Mucosa of rectum (tissue), 2 donors: ENCODE measurements at regions not wholly inside any gene's neighbourhood (a gene's known extent, or its start where the extent isn't known, plus 50 kb on each side); places are given as distances from the start of the nearest gene placed in this dataset.

ENCODE experiments used
- H3K27ac ChIP-seq, 2 donors: one replicate each; pipeline ENCODE4 v1.7.0; 2013; ENCODE audit warnings: inconsistent platforms in 2 of 2, low read depth in 2 of 2, low read length in 2 of 2
- H3K27me3 ChIP-seq, 2 donors: one replicate each; pipeline ENCODE4 v1.7.0; 2013; ENCODE audit warnings: low read length in 2 of 2; ENCODE audit not compliant: control insufficient read depth in 2 of 2, insufficient read depth in 2 of 2
- H3K36me3 ChIP-seq, 2 donors: one replicate each; pipeline ENCODE4 v1.7.0; 2013; ENCODE audit warnings: low read length in 2 of 2; ENCODE audit not compliant: control insufficient read depth in 2 of 2, insufficient read depth in 2 of 2
- H3K4me1 ChIP-seq, 2 donors: one replicate each; pipeline ENCODE4 v1.7.0; 2013; ENCODE audit warnings: low read length in 2 of 2, mild to moderate bottlenecking in 1 of 2; ENCODE audit not compliant: control insufficient read depth in 2 of 2, insufficient read depth in 2 of 2
- H3K4me3 ChIP-seq, 2 donors: one replicate each; pipeline ENCODE4 v1.7.0; 2013; ENCODE audit warnings: low read length in 2 of 2
- H3K9ac ChIP-seq, 2 donors: one replicate each; pipeline ENCODE4 v1.7.0; 2013; ENCODE audit warnings: low read length in 2 of 2, low read depth in 1 of 2, mild to moderate bottlenecking in 1 of 2
- H3K9me3 ChIP-seq, 2 donors: one replicate each; pipeline ENCODE4 v1.7.0; 2013; ENCODE audit warnings: low read length in 2 of 2; ENCODE audit not compliant: control insufficient read depth in 2 of 2
- donor health status: healthy.
- donor health status: Normal muscosa, but diverticular disease.

DNA sequence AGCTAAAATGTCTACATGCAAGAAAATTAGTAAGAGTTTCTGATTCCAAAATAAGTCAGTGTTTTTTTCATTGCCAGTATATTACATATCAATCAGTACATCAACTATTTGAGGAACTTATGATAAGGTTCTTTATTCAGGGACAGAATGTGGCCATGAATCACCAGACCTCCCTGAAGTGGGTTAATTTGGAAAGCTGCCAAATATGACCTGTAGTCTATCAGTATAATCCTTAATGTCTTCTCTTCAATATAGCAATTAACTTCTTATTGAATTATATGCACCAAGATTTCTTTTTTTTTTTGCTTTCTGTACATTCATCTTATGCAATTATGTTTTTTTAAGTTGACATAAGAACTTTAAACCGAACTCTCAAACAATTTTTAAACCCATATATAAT lies 714.5 kb upstream of the POT1 start:
- no peak overlapping the region for H3K27ac ChIP-seq

DNA sequence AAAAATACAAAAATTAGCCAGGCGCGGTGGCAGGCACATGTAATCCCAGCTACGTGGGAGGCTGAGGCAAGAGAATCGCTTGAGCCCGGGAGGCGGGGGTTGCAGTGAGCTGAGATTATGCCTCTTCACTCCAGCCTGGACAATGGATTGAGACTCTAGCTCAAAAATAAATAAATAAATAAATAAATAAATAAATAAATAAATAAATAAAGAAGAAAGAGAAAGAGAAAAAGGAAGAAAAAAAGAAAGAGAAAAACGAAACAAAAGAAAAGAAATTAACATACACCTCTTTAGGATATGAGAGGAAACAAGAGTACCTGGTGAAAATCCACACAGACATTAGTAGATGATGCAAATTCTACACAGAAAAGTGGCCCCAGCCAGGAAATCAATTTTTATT lies 713.7 kb upstream of the POT1 start:
- Histone ChIP-seq H3K9ac (no peak overlapping the region), H3K9me3 (no peaks in the 10 kb centered on the region), H3K27ac (no peak overlapping the region), H3K4me3 (no peak overlapping the region), H3K36me3 (no peaks in the 10 kb centered on the region), H3K4me1 (no peaks in the 10 kb centered on the region), H3K27me3 (no peaks in the 10 kb centered on the region)

More for the DNA sequence above, 714.5 kb upstream of the POT1 start:
- Histone ChIP-seq H3K4me1 (no peaks in the 10 kb centered on the region), H3K36me3 (no peaks in the 10 kb centered on the region), H3K9ac (no peak overlapping the region), H3K27me3 (no peaks in the 10 kb centered on the region), H3K4me3 (no peak overlapping the region), H3K9me3 (no peaks in the 10 kb centered on the region)

DNA sequence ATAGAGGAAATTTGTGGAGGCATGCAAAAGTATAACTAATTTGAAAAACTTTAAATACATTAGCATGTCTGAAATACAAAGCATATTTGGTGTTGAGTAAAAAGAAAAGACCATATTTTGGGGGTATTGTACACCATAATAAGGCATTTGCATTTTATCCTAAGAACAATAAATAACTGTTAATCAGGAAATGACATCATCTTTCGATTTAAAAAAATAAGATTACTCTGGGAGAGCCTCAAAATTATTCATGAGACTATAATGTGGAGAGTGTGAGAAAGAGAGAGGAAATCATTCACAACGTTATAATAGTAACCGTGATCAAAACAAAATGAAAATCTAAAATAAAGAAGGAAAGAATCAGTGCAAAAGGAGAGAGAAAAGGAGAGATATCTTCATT lies 712.3 kb upstream of the POT1 start:
- no peaks in the 10 kb centered on the region for H3K36me3 ChIP-seq
- no peak overlapping the region for H3K9ac ChIP-seq
- H3K4me3 ChIP-seq: no peak overlapping the region
- H3K27me3 ChIP-seq: no peaks in the 10 kb centered on the region
- no peak overlapping the region for H3K27ac ChIP-seq
- no peaks in the 10 kb centered on the region for H3K4me1 ChIP-seq
- no peaks in the 10 kb centered on the region for H3K9me3 ChIP-seq

DNA sequence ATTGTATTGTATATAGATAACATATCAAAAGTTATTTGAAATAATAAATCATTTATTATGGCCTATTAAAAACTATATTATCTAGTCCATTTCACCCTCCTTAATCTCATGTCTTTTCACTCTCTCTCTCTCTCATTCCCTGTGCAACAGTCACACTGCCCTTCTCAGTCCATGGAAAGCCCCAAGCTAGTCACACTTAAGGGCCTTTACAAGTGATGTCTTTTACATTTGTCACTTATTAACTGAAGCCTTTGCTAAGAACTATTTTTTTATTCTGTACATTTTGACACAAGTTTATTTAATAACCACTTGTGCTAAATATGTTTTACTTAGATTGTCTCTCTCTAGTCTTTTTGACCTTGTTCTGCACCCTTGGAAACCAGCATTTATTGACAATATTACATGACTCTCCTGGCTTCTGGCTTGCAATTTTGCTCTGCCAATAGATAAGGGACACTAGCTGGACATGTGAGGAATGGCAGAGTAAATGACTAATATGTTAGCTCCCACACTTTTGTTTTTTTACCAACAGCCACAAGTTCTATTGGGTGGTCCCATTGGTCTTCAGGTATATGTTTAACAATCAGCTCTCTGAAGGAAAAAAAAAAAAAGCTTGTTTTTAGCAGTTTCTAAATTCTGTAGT lies 706.8 kb upstream of the POT1 start:
- Histone ChIP-seq H3K36me3 (no peaks in the 10 kb centered on the region), H3K4me1 (no peaks in the 10 kb centered on the region), H3K4me3 (no peak overlapping the region), H3K9me3 (no peaks in the 10 kb centered on the region), H3K9ac (no peak overlapping the region), H3K27ac (no peak overlapping the region), H3K27me3 (no peaks in the 10 kb centered on the region)

DNA sequence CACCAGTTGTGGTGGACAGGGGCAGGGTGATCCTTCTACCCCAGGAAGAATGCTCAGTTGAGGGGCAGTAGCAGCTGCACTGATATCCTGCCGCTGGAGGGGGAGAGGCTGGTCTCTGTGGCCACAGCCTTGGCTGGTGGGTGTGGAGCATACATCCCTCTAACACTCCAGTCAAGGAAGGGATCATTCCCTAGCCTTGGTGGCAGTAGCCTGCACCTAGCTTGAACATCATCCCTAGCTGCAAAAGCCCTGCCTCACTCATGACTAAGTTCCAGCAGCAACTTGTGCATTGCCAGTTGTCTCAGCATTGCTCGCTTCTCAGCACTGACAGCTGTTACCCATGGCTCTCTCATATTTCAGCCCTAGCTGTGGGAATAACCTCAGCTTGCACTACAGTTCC lies 688.9 kb upstream of the POT1 start:
- Histone ChIP-seq H3K9me3 (peaks cover 0 to 7% of the 10 kb centered on the region in 2 donors), H3K4me3 (no peak overlapping the region), H3K9ac (no peak overlapping the region), H3K36me3 (no peaks in the 10 kb centered on the region), H3K27me3 (no peaks in the 10 kb centered on the region), H3K27ac (no peak overlapping the region), H3K4me1 (no peaks in the 10 kb centered on the region)

DNA sequence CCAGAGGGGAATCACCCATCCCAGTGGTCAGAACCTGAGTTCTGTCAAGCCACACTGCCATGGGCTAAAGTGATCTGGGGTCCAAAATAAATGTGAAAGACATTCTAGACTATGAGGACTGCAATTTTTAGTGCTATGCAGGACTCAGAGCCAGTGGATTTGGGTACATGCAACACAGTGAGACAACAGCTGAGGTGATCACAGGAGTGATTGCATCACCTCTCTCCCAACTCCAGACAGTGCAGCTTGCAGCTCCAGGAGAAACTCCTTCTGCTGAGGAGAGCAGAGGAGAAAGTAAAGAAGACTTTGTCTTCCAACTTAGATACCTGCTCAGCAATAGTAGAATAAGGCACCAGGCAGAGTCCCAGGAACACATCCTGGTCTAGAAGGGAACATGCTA lies 682.0 kb upstream of the POT1 start:
- Histone ChIP-seq H3K36me3 (no peaks in the 10 kb centered on the region), H3K9ac (no peak overlapping the region), H3K4me1 (no peaks in the 10 kb centered on the region), H3K4me3 (no peak overlapping the region), H3K27ac (no peak overlapping the region), H3K27me3 (no peaks in the 10 kb centered on the region), H3K9me3 (peaks cover 0 to 5% of the 10 kb centered on the region in 2 donors)

DNA sequence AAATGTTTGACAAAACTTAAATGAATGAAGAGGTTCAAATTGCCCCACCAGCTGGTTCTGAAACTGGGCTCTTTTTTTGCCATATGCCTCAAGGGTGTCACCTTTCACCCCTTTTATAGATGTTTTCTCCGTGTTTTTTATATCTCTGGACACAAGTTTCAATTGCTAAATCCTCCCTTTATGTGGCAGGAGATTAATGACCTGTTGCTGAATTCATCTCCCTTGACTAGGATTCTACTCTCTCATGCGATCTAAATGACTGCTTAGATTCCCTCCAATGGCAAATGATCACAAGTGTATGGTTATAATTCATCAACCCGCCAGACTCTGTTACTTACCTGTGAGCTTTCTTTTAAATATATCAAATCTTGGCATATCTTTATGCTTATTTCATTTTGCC lies 677.0 kb upstream of the POT1 start:
- H3K9me3 ChIP-seq: no peaks in the 10 kb centered on the region
- H3K4me3 ChIP-seq: no peak overlapping the region
- no peaks in the 10 kb centered on the region for H3K4me1 ChIP-seq
- H3K27me3 ChIP-seq: no peaks in the 10 kb centered on the region
- H3K27ac ChIP-seq: no peak overlapping the region
- no peak overlapping the region for H3K9ac ChIP-seq
- H3K36me3 ChIP-seq: no peaks in the 10 kb centered on the region

DNA sequence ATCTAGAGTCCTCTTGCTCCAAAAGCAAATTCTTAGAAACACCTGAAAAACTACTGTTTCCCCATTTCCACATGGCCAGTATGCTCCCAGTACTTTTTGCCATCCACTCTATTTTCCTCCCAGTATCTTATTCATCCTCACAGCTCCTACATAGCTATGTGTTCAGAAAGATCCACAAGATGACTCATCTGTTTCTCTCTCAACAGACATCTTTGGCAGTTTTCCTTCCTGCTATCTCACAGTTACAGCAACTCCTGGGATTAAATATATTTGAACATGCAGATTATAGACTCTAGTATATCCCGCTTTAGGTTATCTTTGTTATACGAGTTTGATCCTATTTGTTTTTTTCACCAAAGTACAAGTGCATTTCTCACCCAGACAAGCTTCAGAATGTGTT lies 675.6 kb upstream of the POT1 start:
- H3K9ac ChIP-seq: no peak overlapping the region

DNA sequence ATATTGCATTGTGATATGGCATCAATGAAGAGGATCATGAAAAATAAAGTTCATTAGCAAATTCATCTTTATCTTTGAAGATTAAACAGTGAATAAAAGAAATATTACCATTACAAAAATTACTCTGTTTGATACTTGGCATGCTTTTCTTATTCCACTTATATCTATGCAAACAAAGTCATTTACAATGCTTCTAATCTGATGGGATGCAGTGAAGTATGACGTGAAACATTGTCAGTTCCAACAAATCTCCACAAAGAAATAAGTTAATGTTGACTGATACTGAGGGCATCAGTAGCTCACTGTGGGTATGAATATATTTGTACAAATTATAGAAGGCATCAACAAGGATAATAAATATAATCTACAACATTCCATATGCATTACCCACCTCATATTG lies 672.8 kb upstream of the POT1 start:
- H3K27me3 ChIP-seq: no peaks in the 10 kb centered on the region
- no peak overlapping the region for H3K27ac ChIP-seq
- no peak overlapping the region for H3K9ac ChIP-seq
- H3K9me3 ChIP-seq: no peaks in the 10 kb centered on the region
- H3K36me3 ChIP-seq: no peaks in the 10 kb centered on the region
- H3K4me1 ChIP-seq: no peaks in the 10 kb centered on the region
- H3K4me3 ChIP-seq: no peak overlapping the region

More for the DNA sequence above, 675.6 kb upstream of the POT1 start:
- Histone ChIP-seq H3K27me3 (no peaks in the 10 kb centered on the region), H3K9me3 (no peaks in the 10 kb centered on the region), H3K36me3 (no peaks in the 10 kb centered on the region), H3K27ac (no peak overlapping the region), H3K4me1 (no peaks in the 10 kb centered on the region), H3K4me3 (no peak overlapping the region)

DNA sequence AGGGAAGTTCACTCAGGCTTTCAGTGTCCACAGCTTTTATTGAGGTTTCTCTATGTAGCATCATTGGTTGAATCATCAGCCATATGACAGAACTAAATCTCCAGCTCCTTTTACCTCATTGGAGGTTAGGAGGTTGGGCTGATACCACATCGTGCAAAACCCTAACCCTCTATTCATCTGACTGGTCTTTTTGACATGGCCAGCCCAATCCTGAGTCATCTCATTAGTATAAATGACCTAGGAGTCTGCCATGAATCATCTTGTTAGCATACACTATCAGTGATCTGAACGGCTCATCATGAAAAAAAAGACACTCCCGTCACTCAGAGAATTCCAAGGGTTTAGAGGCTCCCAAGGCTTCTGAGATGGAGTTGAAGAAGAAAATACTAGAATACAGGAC lies 669.8 kb upstream of the POT1 start:
- Histone ChIP-seq H3K4me1 (no peaks in the 10 kb centered on the region), H3K27me3 (no peaks in the 10 kb centered on the region), H3K36me3 (no peaks in the 10 kb centered on the region), H3K9ac (no peak overlapping the region), H3K4me3 (no peak overlapping the region), H3K9me3 (no peaks in the 10 kb centered on the region), H3K27ac (no peak overlapping the region)

DNA sequence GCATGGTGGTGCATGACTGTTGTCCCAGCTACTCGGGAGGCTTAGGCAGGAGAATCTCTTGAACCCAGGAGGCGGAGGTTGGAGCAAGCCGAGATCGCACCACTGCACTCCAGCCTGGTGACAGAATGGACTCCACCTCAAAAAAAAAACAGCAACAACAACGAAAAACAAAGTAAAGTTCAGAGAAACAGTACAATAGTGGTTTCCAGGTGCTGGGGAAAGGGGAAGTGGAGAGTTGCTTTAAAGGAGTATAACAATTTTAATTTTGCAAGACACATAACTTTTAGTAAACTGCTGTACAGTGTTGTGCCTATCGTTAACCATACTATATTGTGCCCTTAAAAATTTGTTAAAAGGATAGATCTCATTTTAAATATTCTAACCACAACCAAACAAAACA lies 662.7 kb upstream of the POT1 start:
- Histone ChIP-seq H3K4me1 (no peaks in the 10 kb centered on the region), H3K27me3 (no peaks in the 10 kb centered on the region), H3K9me3 (peaks cover 0 to 6% of the 10 kb centered on the region in 2 donors), H3K36me3 (no peaks in the 10 kb centered on the region), H3K4me3 (no peak overlapping the region), H3K9ac (no peak overlapping the region), H3K27ac (no peak overlapping the region)
